NB4 (cell line): ENCODE measurements at regions not wholly inside any gene's neighbourhood (a gene's known extent, or its start where the extent isn't known, plus 50 kb on each side); places are given as distances from the start of the nearest gene placed in this dataset.

ENCODE experiments used
- CTCF ChIP-seq: IDR thresholded peaks from one replicate; pipeline ENCODE4 v1.5.1; 2012; ENCODE audit warnings: low read depth, low read length
- MYC ChIP-seq: IDR thresholded peaks from 2 replicates; pipeline ENCODE4 v1.6.1; 2011; ENCODE audit warnings: low read depth, low read length
- POLR2A ChIP-seq: IDR thresholded peaks from 2 replicates; pipeline ENCODE4 v1.6.1; 2011; ENCODE audit warnings: mild to moderate bottlenecking; ENCODE audit not compliant: insufficient read length; ENCODE audit errors: extremely low read depth
- TF ChIP-seq, protein P1 (sequence below): IDR thresholded peaks from 2 replicates; pipeline ENCODE4 v1.6.1; 2011; ENCODE audit warnings: low read depth, low read length

GRCh38 chr2:234382131-234382530 lies 114.8 kb downstream of the ARL4C start:
- TF ChIP-seq MYC (no peak), CTCF (no peak), POLR2A (no peak)
- TF ChIP-seq, protein P1, sequence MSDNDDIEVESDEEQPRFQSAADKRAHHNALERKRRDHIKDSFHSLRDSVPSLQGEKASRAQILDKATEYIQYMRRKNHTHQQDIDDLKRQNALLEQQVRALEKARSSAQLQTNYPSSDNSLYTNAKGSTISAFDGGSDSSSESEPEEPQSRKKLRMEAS: no peak
